ENCODE measurements at regions not wholly inside any gene's neighbourhood (a gene's known extent, or its start where the extent isn't known, plus 50 kb on each side); places are given as distances from the start of the nearest gene placed in this dataset.

- DNase-seq (ENCODE audit: low read depth, low spot score), result no peak
- H3K27ac ChIP-seq, result no peak overlapping the region
- no peak for TF ChIP-seq EZH2 (IDR thresholded peaks at IDR 0.05)
- TF ChIP-seq FOXP2 (optimal IDR thresholded peaks at IDR 0.05; ENCODE audit: control extremely low read depth, extremely low read length, insufficient read depth), result no peak
- TF ChIP-seq POLR2AphosphoS5 (IDR thresholded peaks at IDR 0.05; ENCODE audit: borderline replicate concordance, low read depth, low read length), result no peak
- H3K9ac ChIP-seq (ENCODE audit: insufficient read length), result no peak overlapping the region
- no peak overlapping the region for H3K4me3 ChIP-seq
- H3K9me3 ChIP-seq (ENCODE audit: low read depth, low read length), result no peaks in the 10 kb centered on the region
- H3K36me3 ChIP-seq (ENCODE audit: insufficient read depth, low read length), result no peaks in the 10 kb centered on the region
Observed at GRCh38 chr5:107325866-107326265, 344.9 kb downstream of the EFNA5 start.

- H3K9me3 ChIP-seq (ENCODE audit: low read depth, low read length), result no peaks in the 10 kb centered on the region
- DNase-seq (ENCODE audit: low read depth, low spot score), result no peak
- TF ChIP-seq FOXP2 (optimal IDR thresholded peaks at IDR 0.05; ENCODE audit: control extremely low read depth, extremely low read length, insufficient read depth) (no peak), EZH2 (IDR thresholded peaks at IDR 0.05) (no peak), POLR2AphosphoS5 (IDR thresholded peaks at IDR 0.05; ENCODE audit: borderline replicate concordance, low read depth, low read length) (no peak)
- no peaks in the 10 kb centered on the region for H3K36me3 ChIP-seq (ENCODE audit: insufficient read depth, low read length)
- H3K9ac ChIP-seq (ENCODE audit: insufficient read length), result no peak overlapping the region
- H3K27ac ChIP-seq, result no peak overlapping the region
- H3K4me3 ChIP-seq, result no peak overlapping the region
Observed at GRCh38 chr5:107324809-107325208, 345.9 kb downstream of the EFNA5 start.

- no peak for DNase-seq (ENCODE audit: low read depth, low spot score)
- TF ChIP-seq EZH2 (IDR thresholded peaks at IDR 0.05), result no peak
- no peak for TF ChIP-seq FOXP2 (optimal IDR thresholded peaks at IDR 0.05; ENCODE audit: control extremely low read depth, extremely low read length, insufficient read depth)
- TF ChIP-seq POLR2AphosphoS5 (IDR thresholded peaks at IDR 0.05; ENCODE audit: borderline replicate concordance, low read depth, low read length), result no peak
- H3K27ac ChIP-seq, result no peak overlapping the region
- H3K36me3 ChIP-seq (ENCODE audit: insufficient read depth, low read length), result no peaks in the 10 kb centered on the region
- H3K9me3 ChIP-seq (ENCODE audit: low read depth, low read length), result no peaks in the 10 kb centered on the region
- no peak overlapping the region for H3K9ac ChIP-seq (ENCODE audit: insufficient read length)
- no peak overlapping the region for H3K4me3 ChIP-seq
Observed at GRCh38 chr5:107324071-107324470, 346.7 kb downstream of the EFNA5 start.

- no peak for TF ChIP-seq POLR2AphosphoS5 (IDR thresholded peaks at IDR 0.05; ENCODE audit: borderline replicate concordance, low read depth, low read length)
- Histone ChIP-seq H3K4me3 (no peak overlapping the region), H3K9ac (ENCODE audit: insufficient read length) (no peak overlapping the region), H3K9me3 (ENCODE audit: low read depth, low read length) (no peaks in the 10 kb centered on the region), H3K27ac (no peak overlapping the region), H3K36me3 (ENCODE audit: insufficient read depth, low read length) (no peaks in the 10 kb centered on the region)
- no peak for DNase-seq (ENCODE audit: low read depth, low spot score)
Observed at GRCh38 chr5:107323536-107323935, 347.2 kb downstream of the EFNA5 start.

DNA sequence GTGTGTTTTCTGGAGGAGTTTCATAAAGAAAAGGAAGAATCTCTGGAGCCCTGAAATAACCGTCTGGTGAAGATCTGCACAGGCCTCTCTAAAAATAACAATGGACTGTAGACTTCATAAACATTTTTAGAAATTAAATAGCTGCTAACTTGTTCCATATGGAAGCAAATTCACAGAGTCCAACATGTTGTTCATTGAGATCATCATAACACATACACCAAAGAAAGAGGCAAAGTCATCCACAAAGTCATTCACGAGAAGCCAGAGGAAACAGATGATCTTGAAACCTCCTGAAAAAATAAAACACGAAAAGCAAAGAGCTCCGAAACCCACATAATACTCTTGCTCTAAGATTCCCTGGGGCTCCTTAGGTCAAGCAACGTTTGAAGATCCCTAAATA lies 347.8 kb downstream of the EFNA5 start:
- H3K9ac ChIP-seq (ENCODE audit: insufficient read length), result no peak overlapping the region
- H3K9me3 ChIP-seq (ENCODE audit: low read depth, low read length), result no peaks in the 10 kb centered on the region
- H3K27ac ChIP-seq, result peak overlapping the region; percentile 21; the same call in 1 of the 2 replicates
- no peaks in the 10 kb centered on the region for H3K36me3 ChIP-seq (ENCODE audit: insufficient read depth, low read length)
- no peak for DNase-seq (ENCODE audit: low read depth, low spot score)
- TF ChIP-seq FOXP2 (optimal IDR thresholded peaks at IDR 0.05; ENCODE audit: control extremely low read depth, extremely low read length, insufficient read depth), result no peak
- TF ChIP-seq EZH2 (IDR thresholded peaks at IDR 0.05), result no peak
- TF ChIP-seq POLR2AphosphoS5 (IDR thresholded peaks at IDR 0.05; ENCODE audit: borderline replicate concordance, low read depth, low read length), result no peak
- no peak overlapping the region for H3K4me3 ChIP-seq

GRCh38 chr5:107321906-107322305 lies 348.8 kb downstream of the EFNA5 start:
- TF ChIP-seq EZH2 (IDR thresholded peaks at IDR 0.05), result no peak
- TF ChIP-seq POLR2AphosphoS5 (IDR thresholded peaks at IDR 0.05; ENCODE audit: borderline replicate concordance, low read depth, low read length), result no peak
- TF ChIP-seq FOXP2 (optimal IDR thresholded peaks at IDR 0.05; ENCODE audit: control extremely low read depth, extremely low read length, insufficient read depth), result no peak
- Histone ChIP-seq H3K9me3 (ENCODE audit: low read depth, low read length) (no peaks in the 10 kb centered on the region), H3K27ac (no peak overlapping the region), H3K9ac (ENCODE audit: insufficient read length) (no peak overlapping the region), H3K4me3 (no peak overlapping the region), H3K36me3 (ENCODE audit: insufficient read depth, low read length) (no peaks in the 10 kb centered on the region)
- no peak for DNase-seq (ENCODE audit: low read depth, low spot score)

GRCh38 chr5:107320846-107321245 lies 349.9 kb downstream of the EFNA5 start:
- Histone ChIP-seq H3K4me3 (no peak overlapping the region), H3K27ac (no peak overlapping the region), H3K9ac (ENCODE audit: insufficient read length) (no peak overlapping the region), H3K9me3 (ENCODE audit: low read depth, low read length) (no peaks in the 10 kb centered on the region), H3K36me3 (ENCODE audit: insufficient read depth, low read length) (no peaks in the 10 kb centered on the region)
- TF ChIP-seq EZH2 (IDR thresholded peaks at IDR 0.05), result no peak
- DNase-seq (ENCODE audit: low read depth, low spot score), result no peak

- DNase-seq (ENCODE audit: low read depth, low spot score), result no peak
- Histone ChIP-seq H3K27ac (no peak overlapping the region), H3K36me3 (ENCODE audit: insufficient read depth, low read length) (no peaks in the 10 kb centered on the region), H3K9me3 (ENCODE audit: low read depth, low read length) (no peaks in the 10 kb centered on the region), H3K9ac (ENCODE audit: insufficient read length) (no peak overlapping the region), H3K4me3 (no peak overlapping the region)
- TF ChIP-seq EZH2 (IDR thresholded peaks at IDR 0.05) (no peak), POLR2AphosphoS5 (IDR thresholded peaks at IDR 0.05; ENCODE audit: borderline replicate concordance, low read depth, low read length) (no peak), FOXP2 (optimal IDR thresholded peaks at IDR 0.05; ENCODE audit: control extremely low read depth, extremely low read length, insufficient read depth) (no peak)
Observed at GRCh38 chr5:107320376-107320775, 350.4 kb downstream of the EFNA5 start.

DNA sequence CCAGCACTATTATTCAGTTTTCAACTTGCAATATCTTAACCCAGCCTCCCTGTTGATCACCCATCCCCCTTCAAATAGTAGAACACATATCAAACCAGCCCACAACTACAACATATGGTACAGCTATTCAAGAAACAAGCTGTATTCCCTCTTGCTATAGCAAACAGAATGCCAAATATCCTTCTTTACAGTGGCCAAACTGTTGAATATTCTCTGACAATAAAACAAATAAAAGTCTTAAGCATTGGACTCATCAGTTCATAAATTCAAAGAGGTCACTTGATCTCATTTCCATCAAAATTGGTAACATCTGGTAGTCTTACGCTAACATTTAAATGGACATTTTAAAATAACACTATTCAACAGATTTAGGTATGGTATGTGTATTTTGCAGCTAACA lies 350.8 kb downstream of the EFNA5 start:
- no peak overlapping the region for H3K9ac ChIP-seq (ENCODE audit: insufficient read length)
- no peak for DNase-seq (ENCODE audit: low read depth, low spot score)
- H3K36me3 ChIP-seq (ENCODE audit: insufficient read depth, low read length), result no peaks in the 10 kb centered on the region
- H3K4me3 ChIP-seq, result no peak overlapping the region
- H3K9me3 ChIP-seq (ENCODE audit: low read depth, low read length), result no peaks in the 10 kb centered on the region
- H3K27ac ChIP-seq, result no peak overlapping the region
- TF ChIP-seq POLR2AphosphoS5 (IDR thresholded peaks at IDR 0.05; ENCODE audit: borderline replicate concordance, low read depth, low read length) (no peak), EZH2 (IDR thresholded peaks at IDR 0.05) (no peak), FOXP2 (optimal IDR thresholded peaks at IDR 0.05; ENCODE audit: control extremely low read depth, extremely low read length, insufficient read depth) (no peak)

Measured in SK-N-MC (cell line).